K562 (cell line): ENCODE measurements at regions not wholly inside any gene's neighbourhood (a gene's known extent, or its start where the extent isn't known, plus 50 kb on each side); places are given as distances from the start of the nearest gene placed in this dataset.
"Not testable (repeated sequence)": the region's sequence is repeated elsewhere in the genome, so short reads cannot be mapped to it uniquely, and the experiment has no call there.

Experiments
- ATAC-seq: fragments of 200-7000 bp; cut with Tn5 transposase; 3 replicates; pipeline ENCODE4 v1.9.1; 2020; ENCODE audit warnings: moderate library complexity
- BruUV-seq: library from RNA; stranded (reverse); fragments of 400-500 nt; replicated peaks from 2 replicates; lab custom pipeline; 2021; lab: Mats Ljungman, UMichigan
- CTCF ChIA-PET: fragments of 300-600 bp; formaldehyde crosslinking; extraction: SDS; loops from one replicate; lab custom pipeline; 2021; ENCODE audit warnings: low intra/inter-chr PET ratio; lab: Yijun Ruan, JAX
- POLR2A ChIA-PET: fragments of 300-600, 350-650 bp; sonication (Branson Sonifier 250); formaldehyde crosslinking; extraction: SDS; loops from one replicate; lab custom pipeline; 2021; ENCODE audit warnings: antibody characterized with exemption, inconsistent platforms; lab: Yijun Ruan, JAX
- DNase-seq, 4 experiments: peaks; one replicate each; pipeline versions ENCODE4 v3.0.0 to v3.0.0-alpha.2; 2011 to 2018; ENCODE audit warnings: low spot score in 3 of 4, mixed read lengths in 3 of 4; ENCODE audit errors: extremely low read depth in 1 of 4
- FAIRE-seq: peaks from 2 replicates; lab custom pipeline; 2011; peaks lifted over from hg19 to GRCh38; lab: Jason Lieb, UNC
- H2AFZ ChIP-seq: 2 replicates; pipeline ENCODE4 v1.6.0; 2011; ENCODE audit warnings: low read depth, low read length, control low read depth, inconsistent platforms
- H3K27ac ChIP-seq: fragments of 200-600 bp; 3 replicates; pipeline ENCODE4 v1.8.0; 2011; ENCODE audit warnings: low read depth, mild to moderate bottlenecking, control low read depth, inconsistent platforms, low read length, moderate library complexity, mixed read lengths; ENCODE audit errors: extremely low read depth
- H3K27me3 ChIP-seq, 2 experiments: fragments of 300-600 bp in 1 of 2; 2 replicates in 1 of 2; 3 replicates in 1 of 2; pipeline versions ENCODE4 v1.6.0 to v1.8.0; 2011; ENCODE audit warnings: inconsistent platforms in 2 of 2, low read length in 2 of 2, mild to moderate bottlenecking in 1 of 2, mixed read lengths in 1 of 2, moderate library complexity in 1 of 2; ENCODE audit not compliant: control insufficient read depth in 2 of 2, insufficient read depth in 2 of 2
- H3K36me3 ChIP-seq: fragments of 300-600 bp; 3 replicates; pipeline ENCODE4 v1.8.0; 2011; ENCODE audit warnings: mild to moderate bottlenecking, low read length, inconsistent platforms; ENCODE audit not compliant: control insufficient read depth, insufficient read depth
- H3K4me1 ChIP-seq, 2 experiments: fragments of 200-600 bp in 1 of 2; replicated peaks in 1 of 2; 2 replicates in 1 of 2; 3 replicates in 1 of 2; pipeline versions ENCODE4 v1.5.1 to v1.8.0; 2011; ENCODE audit warnings: inconsistent platforms in 2 of 2, low read length in 2 of 2, mild to moderate bottlenecking in 1 of 2, mixed read lengths in 1 of 2, moderate library complexity in 1 of 2; ENCODE audit not compliant: control insufficient read depth in 2 of 2, insufficient read depth in 2 of 2
- H3K4me2 ChIP-seq: 2 replicates; pipeline ENCODE4 v1.6.1; 2011; ENCODE audit warnings: low read length, control low read depth, inconsistent platforms, mixed read lengths; ENCODE audit not compliant: insufficient read depth
- H3K4me3 ChIP-seq: fragments of 200-600 bp; sonication (generic), shearing (Covaris generic); 2 replicates; pipeline ENCODE4 v1.5.1; 2016; ENCODE audit warnings: control low read depth, inconsistent platforms
- H3K79me2 ChIP-seq: fragments of 200-600 bp; 3 replicates; pipeline ENCODE4 v1.8.0; 2011; ENCODE audit warnings: low read length, inconsistent platforms; ENCODE audit not compliant: control insufficient read depth, insufficient read depth
- H3K9ac ChIP-seq, 2 experiments: 2 replicates each; pipeline versions ENCODE4 v1.6.0 to v1.6.1; 2011; ENCODE audit warnings: low read depth in 2 of 2, low read length in 2 of 2, control low read depth in 1 of 2, inconsistent platforms in 1 of 2, mild to moderate bottlenecking in 1 of 2, mixed read lengths in 1 of 2; ENCODE audit not compliant: insufficient read depth in 1 of 2
- H3K9me1 ChIP-seq: one replicate; pipeline ENCODE4 v1.6.0; 2011; ENCODE audit warnings: inconsistent platforms, mild to moderate bottlenecking, low read length, moderate library complexity; ENCODE audit not compliant: control insufficient read depth, insufficient read depth
- H3K9me3 ChIP-seq: replicated peaks from 2 replicates; pipeline ENCODE4 v1.5.1; 2011; ENCODE audit warnings: low read depth, low read length, inconsistent platforms; ENCODE audit not compliant: control insufficient read depth, insufficient read depth
- H4K20me1 ChIP-seq: replicated peaks from 2 replicates; pipeline ENCODE4 v1.6.1; 2011; ENCODE audit warnings: low read length, inconsistent platforms, mixed read lengths; ENCODE audit not compliant: control insufficient read depth, insufficient read depth
- HOXB6 ChIP-seq: fragments of 250-450 bp; sonication (Bioruptor Pico); IDR thresholded peaks from 2 replicates; pipeline ENCODE4 v1.5.1; 2022; ENCODE audit warnings: mild to moderate bottlenecking, borderline replicate concordance
- RAD21 ChIP-seq, 2 experiments: fragments of 250-450 bp in 1 of 2; fragments of 450-650 bp in 1 of 2; sonication (Bioruptor Pico) in 1 of 2; formaldehyde crosslinking in 1 of 2; IDR thresholded peaks in 1 of 2; conservative IDR thresholded peaks in 1 of 2; 2 replicates each; pipeline versions ENCODE4 v1.4.0 to v1.8.0; 2020 to 2022; ENCODE audit warnings: mild to moderate bottlenecking in 2 of 2, moderate library complexity in 1 of 2
- ZBTB8A ChIP-seq: fragments of 450-650 bp; IDR thresholded peaks from 2 replicates; pipeline ENCODE4 v1.6.1; 2018; ENCODE audit warnings: mild to moderate bottlenecking, moderate library complexity; ENCODE audit not compliant: partially characterized antibody
- ZNF143 ChIP-seq: sonication (generic); formaldehyde crosslinking; IDR thresholded peaks from 2 replicates; pipeline ENCODE4 v1.9.0; 2022; ENCODE audit warnings: mild to moderate bottlenecking, missing genetic modification reagents
- WGBS: fragments of 100-300 bp; shearing (Covaris generic); methylation state at CpG from one replicate; pipeline ENCODE4 v1.1.6; 2016; ENCODE audit warnings: low coverage, mixed read lengths; ENCODE audit not compliant: insufficient coverage; ENCODE audit errors: missing lambda C conversion rate; 5-methylcytosine and 5-hydroxymethylcytosine counted together
- in situ Hi-C: fragments of 300-500 bp; cut with MboI; formaldehyde crosslinking; loops from 4 replicates; pipeline ENCODE4 v1.15.0; 2018; ENCODE audit warnings: inconsistent platforms, mixed read lengths
- intact Hi-C: fragments of 100-400 bp; cut with micrococcal nuclease; formaldehyde crosslinking; loops from 2 replicates; pipeline ENCODE4 v1.14.2; 2022
- TF ChIP-seq, protein P1 (sequence below), 3 experiments: IDR thresholded peaks in 2 of 3; conservative IDR thresholded peaks in 1 of 3; 2 replicates each; pipeline ENCODE4 v1.5.1; 2011 to 2012; ENCODE audit warnings: low read length in 3 of 3, mild to moderate bottlenecking in 3 of 3, control low read depth in 2 of 3, improper control_type of control experiment in 1 of 3, inconsistent platforms in 1 of 3, low read depth in 1 of 3, mixed read lengths in 1 of 3, moderate library complexity in 1 of 3; ENCODE audit not compliant: insufficient read depth in 2 of 3

- in situ Hi-C loops, FAIRE-seq, BruUV-seq, H3K4me3 ChIP-seq, H2AFZ ChIP-seq, H3K27me3 ChIP-seq, H3K9ac ChIP-seq, H3K79me2 ChIP-seq, H3K4me2 ChIP-seq, H3K4me1 ChIP-seq, H3K9me1 ChIP-seq, ATAC-seq, H4K20me1 ChIP-seq, H3K27ac ChIP-seq, H3K36me3 ChIP-seq, H3K9me3 ChIP-seq, CTCF ChIA-PET: not testable (repeated sequence)
- intact Hi-C loops: loop anchor here (10.0 kb wide), 1 partner anchor 1260 kb away; no protein-coding TSS in a partner anchor
- WGBS: 7% methylated on average over 12 of the region's 12 CpGs
- DNase-seq: peak in 1 of 4 experiments; percentile 8
- TF ChIP-seq, protein P1, sequence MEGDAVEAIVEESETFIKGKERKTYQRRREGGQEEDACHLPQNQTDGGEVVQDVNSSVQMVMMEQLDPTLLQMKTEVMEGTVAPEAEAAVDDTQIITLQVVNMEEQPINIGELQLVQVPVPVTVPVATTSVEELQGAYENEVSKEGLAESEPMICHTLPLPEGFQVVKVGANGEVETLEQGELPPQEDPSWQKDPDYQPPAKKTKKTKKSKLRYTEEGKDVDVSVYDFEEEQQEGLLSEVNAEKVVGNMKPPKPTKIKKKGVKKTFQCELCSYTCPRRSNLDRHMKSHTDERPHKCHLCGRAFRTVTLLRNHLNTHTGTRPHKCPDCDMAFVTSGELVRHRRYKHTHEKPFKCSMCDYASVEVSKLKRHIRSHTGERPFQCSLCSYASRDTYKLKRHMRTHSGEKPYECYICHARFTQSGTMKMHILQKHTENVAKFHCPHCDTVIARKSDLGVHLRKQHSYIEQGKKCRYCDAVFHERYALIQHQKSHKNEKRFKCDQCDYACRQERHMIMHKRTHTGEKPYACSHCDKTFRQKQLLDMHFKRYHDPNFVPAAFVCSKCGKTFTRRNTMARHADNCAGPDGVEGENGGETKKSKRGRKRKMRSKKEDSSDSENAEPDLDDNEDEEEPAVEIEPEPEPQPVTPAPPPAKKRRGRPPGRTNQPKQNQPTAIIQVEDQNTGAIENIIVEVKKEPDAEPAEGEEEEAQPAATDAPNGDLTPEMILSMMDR (IDR thresholded peaks at IDR 0.05 in 2 of 3, conservative IDR thresholded peaks at IDR 0.05 in 1 of 3; ENCODE audit: insufficient read depth in 2 of 3, low read depth in 1 of 3, low read length in 3 of 3): peak; percentile 4 to 32 (median 31); a peak in 1 of 6 replicates
- peak in 1 of 2 experiments; percentile 23; a peak in 2 of 4 replicates for TF ChIP-seq RAD21 (CRISPR knock-in tag; conservative IDR thresholded peaks at IDR 0.05 in 1 of 2, IDR thresholded peaks at IDR 0.05 in 1 of 2)
- TF ChIP-seq, all 486 proteins: peak for 2; not testable (repeated sequence) for 484
- POLR2A ChIA-PET: not testable (repeated sequence)
These were observed 1395.1 kb downstream of the ADGRL3 start for GRCh38 chr4:62595265-62595664.

GRCh38 chr4:62591756-62592155, 1391.6 kb downstream of the ADGRL3 start:
- Histone ChIP-seq H3K27ac (no peak overlapping the region), H4K20me1 (no peaks in the 10 kb centered on the region), H3K9me3 (no peaks in the 10 kb centered on the region), H3K79me2 (no peaks in the 10 kb centered on the region), H2AFZ (no peak overlapping the region)
- ChIA-PET CTCF (no interaction called here), POLR2A (no interaction called here)
- intact Hi-C loops: loop anchor here (10.0 kb wide), 1 partner anchor 1263 kb away; no protein-coding TSS in a partner anchor
- DNase-seq: no peak
- no peak for TF ChIP-seq ZBTB8A
- no peak for TF ChIP-seq HOXB6 (CRISPR knock-in tag)
- TF ChIP-seq ZNF143 (CRISPR knock-in tag): no peak
- TF ChIP-seq, all 486 proteins: peak for 0
- BruUV-seq: no TSS peak
- no peaks in the 10 kb centered on the region for H3K27me3 ChIP-seq
- no peaks in the 10 kb centered on the region for H3K9me1 ChIP-seq
- H3K36me3 ChIP-seq: no peaks in the 10 kb centered on the region
- H3K9ac ChIP-seq: no peak overlapping the region
- in situ Hi-C loops: no loop called here
- no peak overlapping the region for H3K4me3 ChIP-seq
- WGBS: 0% methylated on average over 2 of the region's 2 CpGs
- no peaks in the 10 kb centered on the region for H3K4me1 ChIP-seq
- ATAC-seq (no peak), FAIRE-seq (no peak)
- no peak overlapping the region for H3K4me2 ChIP-seq
